ENCODE measurements at regions not wholly inside any gene's neighbourhood (a gene's known extent, or its start where the extent isn't known, plus 50 kb on each side); places are given as distances from the start of the nearest gene placed in this dataset.

- ATAC-seq: no peak
Measured at GRCh38 chr13:59332966-59333365, 830.8 kb downstream of the DIAPH3 start.

- no peak for ATAC-seq
Measured at GRCh38 chr13:59337070-59337469, 826.7 kb downstream of the DIAPH3 start.

GRCh38 chr13:59340151-59340550 lies 823.6 kb downstream of the DIAPH3 start:
- no peak for ATAC-seq

GRCh38 chr13:59340581-59340980 lies 823.1 kb downstream of the DIAPH3 start:
- ATAC-seq: no peak

DNA sequence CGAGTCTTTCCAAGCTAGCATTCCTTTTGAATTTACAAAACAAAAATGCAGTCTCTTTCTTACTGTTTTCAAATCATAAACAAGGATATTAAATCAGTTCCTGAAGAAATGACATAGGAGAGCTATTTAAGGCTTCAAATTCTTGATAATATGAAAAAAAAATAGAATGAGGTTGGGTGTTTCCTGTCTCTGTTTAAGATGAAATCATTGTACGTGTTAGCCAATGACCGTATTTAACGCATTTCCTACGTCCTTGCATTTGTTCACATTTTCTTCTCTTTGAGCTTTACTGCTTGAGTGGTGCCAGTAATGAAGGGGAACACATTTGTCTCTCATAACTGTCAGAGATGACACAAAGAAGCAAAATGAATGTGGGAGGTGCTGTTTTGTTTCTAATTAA lies 821.3 kb downstream of the DIAPH3 start:
- ATAC-seq: no peak

- ATAC-seq: no peak
Measured at GRCh38 chr13:59343132-59343531, 820.6 kb downstream of the DIAPH3 start.

DNA sequence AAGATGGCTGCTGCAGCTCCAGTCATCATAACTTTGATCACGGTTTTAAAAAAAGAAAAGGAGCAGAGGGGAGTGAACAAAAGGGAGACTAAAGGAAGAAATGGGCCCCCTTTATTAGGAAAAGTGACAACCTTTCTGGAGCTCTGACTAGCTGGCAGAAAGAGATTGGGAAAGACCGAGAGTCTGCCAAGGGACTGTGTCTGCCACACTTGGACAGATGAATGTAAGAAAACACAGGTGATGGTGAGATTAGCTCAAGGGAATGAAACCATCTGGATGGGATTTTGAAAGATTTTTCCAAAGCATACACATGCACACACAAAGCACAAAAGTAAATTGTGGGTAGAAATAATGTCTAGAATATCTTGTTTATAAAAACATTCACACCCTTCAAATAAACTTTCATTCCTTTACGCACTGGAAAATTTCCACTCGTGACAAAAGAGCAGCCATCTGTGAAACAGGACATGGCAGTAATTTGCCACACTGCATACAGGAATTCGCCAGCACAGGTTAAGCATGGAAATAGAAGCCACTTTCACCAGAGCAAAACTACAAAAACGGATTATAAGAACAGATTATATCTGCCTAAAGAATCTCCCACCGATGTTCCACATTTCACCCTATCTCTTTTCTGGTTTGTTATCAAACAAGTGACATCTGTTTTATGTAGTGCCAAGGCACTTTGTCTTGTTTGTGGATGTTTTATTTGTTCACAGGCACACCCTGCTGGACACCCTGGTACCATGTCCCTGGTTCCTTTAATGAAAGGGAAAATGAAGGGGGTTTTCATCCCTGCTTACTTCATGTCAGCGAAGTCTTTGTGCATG lies 819.5 kb downstream of the DIAPH3 start:
- no peak for ATAC-seq

DNA sequence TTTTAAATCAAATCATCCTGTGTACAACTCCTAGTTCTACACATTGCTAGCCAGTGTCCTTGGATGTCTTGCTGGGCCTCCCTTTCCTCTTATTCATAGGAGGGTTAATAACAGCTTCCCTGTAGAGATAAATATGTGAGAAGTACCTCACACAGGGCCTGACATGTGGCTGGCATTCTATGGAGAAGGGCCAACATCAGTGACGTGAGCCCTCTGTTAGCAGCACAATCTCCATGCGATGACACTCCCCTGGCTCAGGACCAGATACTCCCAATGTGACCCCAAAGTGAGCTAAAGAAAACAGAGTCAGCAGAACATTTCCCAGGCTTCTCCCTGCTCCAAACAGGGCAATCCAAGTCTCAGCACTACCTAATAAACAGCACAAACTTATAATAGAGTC lies 818.4 kb downstream of the DIAPH3 start:
- no peak for ATAC-seq

DNA sequence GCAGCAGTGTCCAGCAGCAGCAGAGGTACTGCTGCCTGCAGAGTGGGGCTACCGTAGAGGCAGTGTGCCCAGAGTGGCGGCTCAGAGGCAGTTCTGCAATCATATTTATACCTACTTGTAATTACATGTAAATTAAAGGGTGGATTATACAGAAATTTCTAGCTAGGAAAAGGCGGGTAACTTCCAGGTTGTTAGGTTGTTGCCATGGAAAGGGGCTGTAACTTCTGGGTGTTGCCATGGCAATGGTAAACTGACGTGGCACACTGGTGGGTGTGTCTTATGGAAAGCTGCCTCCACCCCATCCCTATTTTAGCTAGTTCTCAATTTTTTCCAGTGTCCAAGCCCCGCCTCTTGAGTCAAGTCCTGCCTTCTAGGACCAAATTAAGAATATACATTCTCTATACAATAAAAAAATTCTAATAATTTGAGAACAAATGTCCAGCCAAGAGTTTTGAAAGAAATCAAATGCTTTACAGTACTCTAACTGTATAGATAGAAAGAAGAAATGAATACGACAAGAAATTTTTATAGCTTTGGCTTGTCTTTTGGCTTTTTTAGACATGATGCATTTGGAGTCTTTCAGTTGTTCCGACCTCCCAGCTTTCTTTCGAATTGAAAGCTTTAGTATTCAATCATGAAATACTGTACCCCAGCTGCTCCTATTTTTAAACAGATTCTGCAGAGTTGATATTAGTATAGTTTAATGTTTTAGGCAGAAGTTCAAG lies 816.6 kb downstream of the DIAPH3 start:
- no peak for ATAC-seq

DNA sequence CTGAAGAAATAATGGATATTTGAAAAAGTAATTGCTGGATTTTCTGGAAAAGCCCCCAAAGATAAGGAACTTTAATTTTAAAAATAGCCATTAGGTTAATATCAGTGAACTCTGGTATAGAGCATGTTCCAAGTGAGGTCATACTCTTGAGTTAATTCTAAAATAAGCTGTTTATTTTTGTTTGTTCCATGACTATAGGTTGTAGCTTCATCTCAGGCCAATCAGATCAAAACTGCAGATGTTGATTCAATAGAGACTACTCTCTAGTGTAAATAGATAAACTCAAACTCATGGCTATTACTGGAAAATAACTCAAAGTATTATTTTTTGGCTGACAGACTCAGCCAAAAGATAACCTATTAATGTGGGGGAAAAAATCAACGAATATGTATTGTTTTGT lies 815.1 kb downstream of the DIAPH3 start:
- ATAC-seq: no peak

- no peak for ATAC-seq
Measured at GRCh38 chr13:59352600-59352999, 811.1 kb downstream of the DIAPH3 start.

DNA sequence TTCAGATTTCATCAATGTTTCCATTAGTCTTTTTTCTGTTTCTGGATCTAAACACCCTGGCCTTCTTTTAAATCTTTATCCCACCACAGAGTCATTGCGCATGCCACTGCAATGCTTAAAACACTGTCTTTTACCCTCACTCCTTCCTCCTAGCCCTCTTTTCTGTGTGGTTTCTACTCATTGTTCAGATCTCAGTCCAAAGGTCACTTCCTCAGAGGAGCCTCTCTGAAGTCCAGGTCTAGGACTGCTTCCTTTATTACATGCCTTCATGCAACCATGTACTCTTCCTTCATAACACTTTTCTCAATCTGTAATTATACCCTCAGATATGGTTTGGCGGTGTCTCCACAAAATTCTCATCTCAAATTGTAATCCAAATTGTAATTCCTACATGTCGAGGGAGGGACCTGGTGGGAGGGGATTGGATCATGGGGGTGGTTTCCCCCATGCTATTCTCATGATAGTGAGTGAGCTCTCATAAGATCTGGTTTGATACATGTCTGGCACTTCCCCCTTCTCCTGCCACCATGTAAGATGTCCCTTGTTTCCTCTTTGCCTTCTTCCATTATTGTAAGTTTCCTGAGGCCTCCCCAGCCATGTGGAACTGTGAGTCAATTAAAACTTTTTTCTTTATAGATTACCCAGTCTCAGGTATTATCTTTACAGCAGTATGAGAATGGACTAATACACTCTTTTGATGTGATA lies 808.9 kb downstream of the DIAPH3 start:
- ATAC-seq: no peak

DNA sequence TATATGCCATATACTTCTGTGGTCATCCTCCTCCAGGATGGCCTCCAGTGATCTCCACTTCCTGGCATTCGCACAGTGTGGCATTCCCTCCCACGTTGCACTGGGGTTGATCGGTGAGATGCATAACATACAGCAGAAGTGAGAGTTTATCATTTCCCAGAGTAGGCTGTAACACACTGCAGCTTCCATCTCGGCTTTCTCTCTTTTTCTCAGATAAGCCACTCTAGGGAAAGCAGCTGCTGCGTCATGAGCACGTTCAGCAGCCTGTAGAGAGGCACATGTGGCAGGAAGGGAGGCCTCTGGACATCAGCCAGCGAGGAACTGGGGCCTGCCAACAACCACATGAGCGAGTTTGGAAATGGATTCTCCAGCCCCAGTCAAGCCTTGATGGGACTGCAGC lies 807.1 kb downstream of the DIAPH3 start:
- no peak for ATAC-seq

GRCh38 chr13:59358014-59358413 lies 805.7 kb downstream of the DIAPH3 start:
- no peak for ATAC-seq

DNA sequence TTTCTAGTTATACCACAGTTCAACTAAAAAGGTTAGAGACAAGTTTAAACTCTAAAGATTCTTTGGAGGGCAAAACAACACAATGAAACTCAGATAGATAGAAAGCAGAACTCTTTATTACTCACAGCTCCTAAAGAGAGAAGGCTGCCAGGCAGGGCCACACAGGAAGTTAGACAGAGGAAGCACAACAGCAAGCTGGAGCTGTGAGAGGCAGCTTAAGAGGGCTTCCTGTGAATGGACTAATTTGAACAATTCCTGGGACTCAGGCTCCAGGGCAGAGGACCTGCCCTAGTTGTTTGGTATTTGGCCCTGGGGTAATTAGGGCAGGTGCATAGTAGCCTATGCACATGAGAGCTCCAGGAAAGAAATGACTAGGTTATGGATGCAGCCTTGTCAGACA lies 803.6 kb downstream of the DIAPH3 start:
- no peak for ATAC-seq

DNA sequence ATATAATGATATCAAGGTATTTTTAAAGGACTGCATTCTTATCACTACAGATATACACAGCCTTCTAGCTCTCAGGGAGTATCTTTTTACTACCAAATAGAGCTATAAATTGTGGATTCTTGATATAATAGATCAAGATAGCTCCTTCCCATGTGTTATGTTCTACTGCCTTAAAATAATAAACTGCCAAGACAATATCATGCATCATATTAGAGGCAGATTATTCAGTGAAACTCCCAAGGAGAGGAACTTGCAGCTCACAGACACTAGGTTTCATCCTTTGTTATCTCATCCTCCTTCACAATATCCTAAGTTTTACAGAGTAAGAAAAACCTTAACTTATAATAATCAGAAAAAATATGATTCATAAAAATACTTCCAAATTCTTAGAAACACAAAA lies 802.8 kb downstream of the DIAPH3 start:
- ATAC-seq: no peak

GRCh38 chr13:59363313-59363712 lies 800.4 kb downstream of the DIAPH3 start:
- no peak for ATAC-seq

DNA sequence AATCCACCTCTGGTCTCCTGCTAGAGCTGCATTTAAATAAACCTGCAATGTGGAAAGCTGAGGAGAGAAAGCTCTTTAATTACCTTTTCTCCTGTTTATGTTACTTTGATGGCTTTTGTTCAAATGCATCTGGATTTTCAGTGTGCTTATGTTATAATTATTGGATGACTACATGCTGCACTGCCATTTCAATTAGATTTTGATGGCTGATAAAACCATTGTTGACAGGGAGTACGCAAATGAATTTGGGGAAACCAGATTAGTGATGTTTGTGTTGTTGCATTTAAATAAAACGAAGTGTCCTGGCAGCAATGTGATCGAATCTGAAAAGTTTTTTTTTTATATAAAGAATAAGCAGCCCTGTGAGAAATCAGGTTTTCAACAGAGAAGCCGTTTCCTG lies 799.8 kb downstream of the DIAPH3 start:
- no peak for ATAC-seq

GRCh38 chr13:59364641-59365085 lies 799.1 kb downstream of the DIAPH3 start:
- ATAC-seq: no peak

GRCh38 chr13:59367467-59367866 lies 796.3 kb downstream of the DIAPH3 start:
- ATAC-seq: no peak

GRCh38 chr13:59367904-59368303 lies 795.8 kb downstream of the DIAPH3 start:
- ATAC-seq: no peak

GRCh38 chr13:59368693-59369092 lies 795.0 kb downstream of the DIAPH3 start:
- ATAC-seq: no peak

DNA sequence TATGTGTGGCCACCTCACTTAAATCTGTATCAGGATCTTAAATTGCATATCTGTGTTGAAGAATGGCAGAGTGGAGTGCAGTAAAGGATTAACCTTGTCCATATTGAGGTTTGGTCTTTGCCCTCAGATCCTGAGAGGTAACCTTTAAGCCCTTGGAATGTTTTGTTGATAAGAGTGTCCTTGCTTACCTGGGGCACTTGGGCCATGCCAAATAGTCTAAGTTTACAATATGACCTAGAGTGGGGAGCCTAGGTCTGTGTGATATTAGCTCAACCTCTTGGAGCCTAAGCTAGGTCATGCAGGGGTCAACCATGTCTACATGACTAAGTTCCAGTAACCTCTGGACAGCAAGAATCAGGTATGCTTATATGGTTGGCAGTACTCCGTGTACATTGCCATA lies 792.5 kb downstream of the DIAPH3 start:
- ATAC-seq: no peak

- no peak for ATAC-seq
Measured at GRCh38 chr13:59373341-59373740, 790.4 kb downstream of the DIAPH3 start.

All from activated CD4-positive, CD25-positive, alpha-beta regulatory T cell treated with anti-CD3 and anti-CD28 coated beads, Interleukin-2, amount 50 U/mL, for 24 hours (primary cell).